HG03060 (cell line): ENCODE measurements at regions not wholly inside any gene's neighbourhood (a gene's known extent, or its start where the extent isn't known, plus 50 kb on each side); places are given as distances from the start of the nearest gene placed in this dataset.

Source experiments
- ATAC-seq: cut with Tn5 transposase; IDR thresholded peaks from one replicate; pipeline ENCODE4 v1.9.1; 2021; ENCODE audit warnings: low read depth, moderate number of reproducible peaks; ENCODE audit not compliant: unreplicated experiment

DNA sequence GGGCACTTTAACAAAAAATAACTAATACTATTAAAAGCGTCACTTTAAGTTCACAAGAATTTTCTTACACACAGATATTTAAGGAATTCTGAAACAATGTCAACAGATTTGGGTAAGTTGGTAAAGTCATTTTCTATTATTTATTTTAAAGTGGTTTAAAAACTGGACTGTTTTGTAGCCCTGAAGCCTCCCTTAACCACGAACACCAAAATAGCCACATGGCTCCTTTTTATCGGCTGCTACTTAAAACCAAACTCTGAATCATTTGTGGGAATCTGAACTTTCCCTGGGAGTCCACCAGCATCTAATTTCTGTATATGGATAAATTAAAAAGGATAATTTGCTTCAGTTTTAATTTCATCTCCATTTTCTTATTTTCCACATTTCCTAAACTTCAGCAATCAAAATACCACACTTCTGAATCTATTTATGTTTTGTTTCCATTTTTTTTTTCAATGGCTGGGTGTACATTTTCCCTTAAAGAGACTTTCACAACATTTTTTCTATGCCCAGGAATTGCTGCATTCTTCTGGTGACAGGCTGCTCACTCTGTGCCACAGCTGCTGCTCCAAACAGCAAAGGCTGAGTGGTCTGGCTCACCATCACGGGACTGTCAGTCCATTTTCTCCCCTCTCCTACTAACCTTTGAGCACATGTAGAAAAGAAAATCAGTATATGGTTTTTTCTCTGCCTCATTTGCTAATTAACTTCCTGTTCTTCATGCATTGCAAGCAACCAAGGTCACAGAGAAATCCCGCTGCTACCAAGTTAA is 255.5 kb upstream of the KCNJ16 start:
- ATAC-seq = no peak

DNA sequence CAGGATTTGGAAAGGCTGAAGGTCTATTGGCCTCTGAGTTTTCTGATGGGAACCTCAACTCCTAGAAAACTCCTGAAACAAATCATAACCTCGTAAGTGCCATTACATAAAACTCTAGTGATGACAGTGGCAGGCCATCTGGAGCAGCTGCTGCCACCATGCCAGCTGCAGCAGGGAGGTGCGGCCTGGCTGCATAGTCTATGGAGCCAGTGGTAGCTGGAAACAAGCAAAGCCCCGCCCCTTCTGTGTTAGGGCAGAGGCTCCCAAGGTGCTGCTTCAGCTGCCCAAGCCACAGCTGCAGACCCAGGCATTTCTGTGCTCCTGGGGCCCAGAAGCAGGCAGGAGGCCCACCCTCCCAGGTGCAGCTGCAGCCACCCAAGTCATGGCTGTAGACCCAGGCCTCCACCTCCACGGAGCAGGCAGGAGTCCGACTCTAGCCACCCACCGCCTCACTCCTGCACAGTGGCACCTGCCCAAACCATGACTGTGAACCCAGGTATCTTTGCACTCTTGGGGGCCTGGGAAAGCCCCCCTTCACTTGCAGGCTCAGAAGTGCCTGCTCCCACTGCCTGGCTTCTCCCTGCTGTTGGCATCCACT is 254.1 kb upstream of the KCNJ16 start:
- ATAC-seq = no peak

DNA sequence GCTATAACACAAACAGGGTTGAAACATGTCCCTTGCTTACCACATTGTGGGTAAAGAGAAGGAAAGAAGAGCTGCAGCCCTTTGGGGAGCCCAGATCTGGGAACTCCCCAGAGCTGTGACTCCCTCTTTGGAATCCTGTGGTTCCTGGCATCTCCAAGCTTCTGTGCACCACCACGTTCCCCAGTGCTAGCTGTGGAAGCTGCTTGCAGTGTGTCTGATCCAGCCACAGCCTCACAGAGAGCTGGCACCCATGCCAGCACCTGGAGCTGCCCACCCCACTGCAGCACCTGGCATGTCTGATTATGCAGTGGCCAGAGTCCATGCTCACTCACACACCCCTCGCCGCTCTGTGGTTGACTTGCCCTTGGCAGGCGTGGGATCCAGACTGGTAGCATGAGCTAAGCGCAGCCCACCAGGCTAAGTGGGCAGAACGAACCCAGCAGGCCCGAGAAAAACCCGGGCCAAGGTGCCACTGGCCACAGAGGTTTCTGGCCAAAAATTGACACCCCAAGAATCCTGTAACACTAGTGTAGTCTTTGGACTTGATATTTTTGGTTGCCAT is 252.6 kb upstream of the KCNJ16 start:
- no peak for ATAC-seq

DNA sequence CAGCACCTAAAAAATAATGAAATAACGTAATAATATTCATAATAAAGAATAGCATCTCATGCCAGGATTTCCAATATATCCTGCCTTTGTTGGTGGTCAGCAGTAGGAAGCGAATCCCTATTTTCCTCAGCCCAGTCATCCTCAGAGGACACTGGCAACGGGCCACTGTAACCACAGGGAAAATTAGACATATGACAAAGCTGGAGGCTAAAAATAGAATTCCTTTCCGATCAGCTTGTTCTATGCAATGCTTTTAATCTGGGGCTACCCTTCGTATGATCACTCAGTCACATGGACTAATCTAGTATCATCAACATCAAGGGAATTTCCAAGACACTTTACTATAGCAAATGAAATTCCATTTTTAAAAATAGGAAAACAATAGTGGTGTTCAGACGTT is 246.9 kb upstream of the KCNJ16 start:
- no peak for ATAC-seq

DNA sequence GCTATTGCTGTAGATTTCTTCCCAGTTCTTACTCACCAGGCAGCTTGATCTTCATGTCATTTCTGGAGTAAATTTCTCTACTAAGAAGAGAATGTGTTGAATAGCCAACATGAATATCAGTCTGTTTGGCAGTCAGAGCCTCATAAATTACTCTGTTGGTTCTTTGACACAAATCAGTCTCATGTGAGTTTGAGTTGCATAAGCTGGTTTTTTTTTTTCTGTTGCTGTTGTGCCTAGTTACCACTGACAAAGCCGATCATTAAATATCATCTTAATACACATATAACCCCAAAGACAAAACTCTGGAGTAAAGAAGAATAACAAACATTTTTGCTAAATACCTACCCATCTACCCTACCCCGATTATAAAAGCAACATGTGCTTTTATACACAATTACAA is 240.5 kb upstream of the KCNJ16 start:
- no peak for ATAC-seq

DNA sequence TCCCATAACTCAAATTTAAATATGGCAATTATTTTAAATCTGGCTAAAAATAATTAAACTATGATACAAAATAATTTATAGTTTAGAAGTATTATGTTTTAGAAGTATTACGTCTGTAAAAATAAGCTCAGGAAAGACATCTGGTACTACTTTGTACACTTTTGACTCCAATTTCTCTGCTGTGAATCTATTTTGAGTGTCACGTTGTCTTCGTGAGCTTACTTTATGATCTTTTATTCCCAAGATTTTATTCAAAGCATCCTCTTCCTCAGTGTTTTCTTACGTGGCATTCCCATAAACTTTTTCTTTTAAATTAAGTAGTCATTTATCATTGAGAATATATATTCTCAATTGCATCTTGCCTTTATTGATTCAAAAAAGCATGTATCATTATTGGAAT is 223.3 kb upstream of the KCNJ16 start:
- no peak for ATAC-seq

DNA sequence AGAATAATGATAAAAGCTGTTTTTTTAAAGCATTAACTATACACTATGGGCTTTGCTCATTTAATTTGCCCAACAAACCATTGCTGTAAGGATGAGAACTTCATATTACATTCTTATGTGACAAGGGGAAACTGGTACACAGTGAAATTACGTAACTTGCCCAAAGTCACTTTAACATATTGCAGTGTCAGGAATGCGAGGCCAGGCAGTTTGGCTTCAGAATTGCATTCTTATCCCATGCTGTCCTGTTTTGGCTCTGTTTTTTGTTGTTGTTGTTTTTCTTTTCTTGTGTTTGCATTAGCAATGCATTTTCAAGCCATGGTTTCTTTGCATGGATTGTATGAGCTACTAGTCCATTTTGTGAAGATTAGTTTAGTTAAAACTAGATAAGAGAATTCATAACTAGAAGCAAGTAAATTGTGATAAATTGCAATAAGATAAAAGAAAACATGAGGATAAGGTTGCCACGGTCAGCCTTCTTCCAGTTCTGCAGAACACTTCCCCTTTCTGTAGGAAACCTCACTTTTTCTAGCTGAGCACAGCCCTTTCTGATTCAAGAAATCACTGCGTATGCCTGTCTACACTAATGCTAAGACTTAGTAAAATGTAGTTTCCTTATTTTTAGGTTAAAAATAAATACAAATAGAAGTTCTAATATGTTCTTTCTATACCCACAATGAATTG is 221.3 kb upstream of the KCNJ16 start:
- no peak for ATAC-seq

DNA sequence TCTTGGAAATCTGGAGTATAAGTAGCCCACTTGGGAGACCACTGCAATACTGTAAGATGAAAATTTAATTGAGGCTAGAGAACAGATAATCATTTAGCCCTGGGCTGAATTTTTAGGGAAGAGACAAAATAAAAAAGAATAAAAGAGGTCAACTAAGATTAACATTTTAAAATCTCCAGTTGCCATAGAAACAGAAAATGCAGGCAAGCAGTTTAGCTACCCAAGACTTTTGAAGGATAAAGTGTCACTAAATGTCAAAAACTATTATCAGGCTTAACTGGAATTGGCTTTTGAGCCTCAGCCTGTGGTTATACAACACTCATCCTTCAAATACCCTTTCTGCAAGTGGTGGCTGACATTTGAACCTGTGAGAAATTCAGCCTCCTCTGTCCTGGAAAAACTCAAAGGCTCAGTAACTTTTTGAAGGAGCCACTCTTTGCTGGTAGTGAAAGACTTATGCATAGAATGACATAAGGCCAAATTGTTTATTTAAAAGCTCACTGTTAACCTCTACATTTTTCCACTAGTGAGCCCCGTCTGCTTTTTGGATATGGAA is 220.7 kb upstream of the KCNJ16 start:
- no peak for ATAC-seq

DNA sequence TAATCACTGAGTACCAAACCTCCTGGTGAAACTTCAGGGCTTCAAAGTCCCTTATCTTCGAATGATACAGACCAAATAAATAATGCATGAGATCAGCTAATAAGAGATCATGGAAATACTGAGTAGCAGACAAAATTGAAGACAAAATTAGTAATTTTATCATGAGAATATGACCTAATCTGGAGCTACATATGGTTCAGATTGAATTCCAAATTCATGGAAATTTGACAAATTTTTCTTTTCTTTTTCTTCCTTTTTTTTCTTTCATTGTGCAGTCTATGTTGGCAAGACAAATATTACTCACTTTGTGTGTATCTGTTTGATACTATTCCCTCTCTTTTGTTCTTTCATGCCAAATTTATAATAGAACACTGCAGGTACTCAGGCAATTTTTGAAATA is 218.1 kb upstream of the KCNJ16 start:
- ATAC-seq = no peak

DNA sequence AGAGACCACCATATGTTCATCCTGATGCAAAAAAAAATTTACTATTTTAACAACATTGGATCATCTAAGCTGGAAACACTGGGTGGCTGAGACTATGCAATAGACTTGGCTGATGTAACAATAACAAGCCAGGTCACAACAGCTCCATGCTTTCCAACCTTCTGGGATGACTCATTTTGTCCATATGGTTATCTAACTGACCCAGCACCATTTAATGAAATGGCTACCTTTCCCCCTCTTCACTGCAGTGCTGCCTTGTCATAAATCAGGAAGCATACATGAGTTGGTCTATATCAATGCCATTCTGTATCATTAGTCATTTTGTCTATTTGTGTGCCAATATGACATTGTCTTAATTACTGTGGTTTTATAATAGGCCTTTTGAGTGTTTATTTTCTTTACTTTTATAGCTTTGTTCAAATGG is 217.6 kb upstream of the KCNJ16 start:
- no peak for ATAC-seq

DNA sequence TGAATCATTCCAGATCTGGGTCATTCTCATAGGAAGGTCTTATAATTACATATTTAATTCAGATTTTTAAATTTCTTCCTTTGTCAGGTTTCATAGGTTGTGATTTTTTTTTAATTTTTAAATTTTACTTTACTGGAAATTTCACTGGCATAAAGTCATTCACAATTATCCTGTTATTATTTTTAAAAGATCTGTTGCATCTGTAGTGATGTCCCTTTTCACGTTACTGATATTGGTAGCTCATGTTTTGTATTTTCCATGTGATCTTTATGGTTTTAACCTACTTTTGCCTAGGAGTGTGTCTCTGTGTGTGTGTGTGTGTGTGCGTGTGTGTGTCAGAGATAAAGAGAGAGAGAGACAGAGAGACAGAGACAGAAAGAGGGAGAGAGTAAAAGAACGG is 216.6 kb upstream of the KCNJ16 start:
- no peak for ATAC-seq

DNA sequence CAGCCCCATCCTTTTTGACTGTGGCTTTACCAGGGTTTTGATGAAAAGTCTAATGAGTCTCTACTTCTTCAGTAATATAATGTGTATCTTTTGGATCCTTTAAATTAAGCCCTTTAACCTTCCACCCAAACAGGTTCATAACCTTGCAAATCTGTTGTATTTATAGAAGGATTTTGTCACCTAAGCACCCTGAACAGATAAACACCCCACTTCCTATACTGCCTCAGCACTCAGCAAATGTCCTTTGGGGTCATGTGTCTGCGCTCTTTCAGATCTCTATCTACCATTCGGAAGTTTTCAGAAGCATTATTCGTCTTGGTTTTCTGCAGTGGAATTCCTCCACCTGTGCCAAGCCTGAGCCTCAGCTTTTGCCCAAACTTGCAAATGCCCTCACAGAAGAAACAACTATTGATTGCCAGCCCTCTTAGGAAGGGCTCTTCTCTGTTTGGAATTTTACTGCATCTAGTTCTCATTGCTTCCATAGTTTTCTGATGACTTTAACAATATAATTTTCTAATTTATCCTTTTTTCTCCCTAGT is 214.8 kb upstream of the KCNJ16 start:
- ATAC-seq = no peak

DNA sequence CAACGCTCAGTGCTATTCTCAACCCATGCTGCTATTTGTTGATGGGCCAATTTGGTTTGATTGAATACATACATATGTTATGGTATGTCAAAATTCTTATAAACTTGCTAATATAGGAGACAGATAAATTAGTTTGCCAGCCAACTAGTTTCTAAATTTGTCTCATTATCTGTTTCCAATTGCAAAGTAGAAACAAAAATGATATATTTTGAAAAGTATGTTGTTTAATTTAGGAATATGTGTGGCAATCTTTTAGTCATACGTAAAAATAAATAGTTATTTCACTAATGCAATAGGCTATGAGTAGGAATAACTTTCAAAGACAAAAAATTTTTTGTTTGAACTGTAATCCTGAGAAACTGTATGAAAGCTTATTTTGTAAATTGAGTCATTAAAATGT is 210.6 kb upstream of the KCNJ16 start:
- no peak for ATAC-seq

DNA sequence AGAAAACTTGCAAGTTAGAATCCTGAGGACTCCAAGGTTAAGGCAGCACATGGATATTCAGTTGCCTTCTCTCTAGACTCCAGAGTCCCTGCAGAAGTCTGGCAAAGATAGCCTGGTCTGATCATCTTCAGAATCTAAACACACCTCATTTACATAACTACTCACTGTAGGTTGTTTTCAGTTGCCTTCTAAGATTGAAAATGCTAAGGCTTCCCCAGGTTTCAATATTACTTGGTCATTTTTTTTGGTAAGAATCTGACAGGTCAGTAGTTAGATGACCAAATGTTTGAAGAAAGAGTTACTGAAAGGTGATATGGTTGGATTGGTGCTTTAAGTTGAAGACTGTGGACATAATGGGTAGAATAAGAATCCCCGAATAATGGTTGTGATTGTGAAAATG is 205.4 kb upstream of the KCNJ16 start:
- ATAC-seq = peak; percentile 60

DNA sequence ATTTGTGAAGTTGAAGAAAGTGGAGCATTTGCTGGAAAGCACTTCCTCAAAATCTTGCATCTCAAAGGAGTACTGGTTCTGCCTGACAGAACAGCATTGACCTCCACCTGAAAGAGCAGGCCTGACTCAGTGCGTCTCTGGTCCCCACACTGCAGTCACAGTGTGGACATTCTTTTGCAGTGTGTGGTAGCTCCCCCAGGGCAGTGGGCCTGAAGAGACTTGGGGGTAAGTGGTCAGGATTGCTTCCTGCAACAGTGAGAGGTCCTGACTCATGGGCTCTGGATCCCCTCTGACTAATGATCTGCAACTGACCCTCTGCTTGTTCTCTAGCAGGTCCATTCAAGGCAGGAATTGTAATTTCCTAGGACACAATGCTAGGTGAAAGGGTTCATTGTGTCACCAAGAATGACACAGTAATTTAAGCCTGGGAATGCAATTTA is 204.9 kb upstream of the KCNJ16 start:
- ATAC-seq = peak; percentile 36

DNA sequence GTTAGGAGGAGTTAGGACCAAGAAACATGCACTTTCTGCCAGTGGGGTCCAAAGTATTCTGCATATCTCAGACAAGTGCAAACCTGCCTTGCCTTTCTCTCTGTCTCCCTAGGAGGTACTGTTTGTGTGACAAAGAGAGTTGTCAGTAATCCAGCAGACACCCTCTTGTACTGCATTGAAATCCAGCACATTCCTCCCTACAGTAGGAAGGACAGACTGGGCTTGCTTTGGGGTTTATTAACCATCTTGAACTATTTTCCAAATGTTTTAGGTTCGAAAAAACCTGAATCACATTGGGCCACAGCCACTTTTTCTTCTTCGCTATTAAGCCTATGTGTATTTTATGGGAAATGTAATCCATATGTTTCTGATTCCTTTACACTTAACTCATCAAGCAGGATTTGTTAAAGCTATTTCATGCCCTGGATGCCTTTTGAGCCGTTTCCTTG is 204.2 kb upstream of the KCNJ16 start:
- no peak for ATAC-seq

DNA sequence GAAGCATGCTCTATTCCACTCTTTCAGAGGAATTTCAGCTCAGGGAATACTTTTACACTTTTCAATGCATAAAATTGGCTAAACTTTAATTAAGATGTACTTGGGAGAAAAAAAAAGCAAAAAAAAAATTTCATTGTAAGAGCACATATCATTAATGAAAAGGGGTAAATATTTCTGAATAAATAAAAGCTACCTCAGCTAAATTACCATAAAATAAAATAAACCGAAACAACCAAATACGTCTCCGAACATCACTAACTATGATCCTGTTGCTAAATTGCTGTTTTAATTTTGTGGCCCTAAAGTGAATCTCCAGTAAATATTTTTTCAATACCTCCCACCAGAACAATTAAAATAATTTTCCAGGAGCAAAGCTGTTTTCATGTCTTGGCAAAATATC is 203.7 kb upstream of the KCNJ16 start:
- ATAC-seq = no peak

DNA sequence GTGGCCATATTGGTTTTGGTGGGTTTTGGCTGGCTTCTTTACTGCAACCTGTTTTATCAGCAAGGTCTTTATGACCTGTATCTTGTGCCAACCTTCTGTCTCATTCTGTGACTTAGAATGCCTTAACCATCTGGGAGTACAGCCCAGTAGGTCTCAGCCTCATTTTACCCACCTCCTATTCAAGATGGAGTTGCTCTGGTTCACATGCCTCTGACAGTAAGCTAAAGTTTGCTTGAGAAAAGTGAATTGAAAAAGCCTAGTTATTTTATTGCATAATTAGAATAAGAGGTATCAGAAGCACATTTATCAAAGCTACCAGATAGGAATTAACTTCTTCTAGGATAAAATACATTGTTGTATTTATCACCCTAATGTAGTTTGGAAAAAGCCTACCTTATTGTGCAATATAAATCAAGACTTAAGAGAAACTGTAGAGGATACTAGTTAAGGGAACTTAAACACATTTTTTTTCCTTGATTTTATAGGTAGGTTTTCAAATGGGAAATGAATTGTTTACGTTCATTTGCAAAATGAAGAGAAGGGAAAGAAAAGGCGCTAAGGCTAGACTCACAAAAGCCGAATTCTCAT is 202.3 kb upstream of the KCNJ16 start:
- no peak for ATAC-seq

DNA sequence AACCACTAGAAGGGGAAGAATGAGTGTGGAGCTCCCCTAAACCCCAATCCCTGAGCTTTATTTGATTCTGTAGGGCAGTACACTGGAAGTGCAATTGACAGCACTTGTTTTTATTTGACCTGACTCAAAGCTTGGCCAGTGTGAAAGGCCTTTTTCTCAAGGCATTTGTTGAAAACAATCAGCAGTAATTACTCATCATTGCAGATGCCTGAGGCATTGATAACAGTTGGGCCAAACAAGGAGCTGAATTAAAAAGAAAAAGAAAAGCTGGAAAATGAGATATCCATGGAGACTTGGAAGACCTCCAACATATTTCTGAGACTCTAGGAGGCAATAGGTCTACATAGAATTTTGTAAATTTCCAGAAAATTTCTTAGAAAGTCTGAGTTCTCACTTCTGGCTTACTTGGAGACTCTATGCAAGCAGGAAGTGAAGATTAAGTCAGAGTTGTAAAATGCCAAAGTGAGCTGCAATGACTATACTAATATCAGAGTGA is 200.8 kb upstream of the KCNJ16 start:
- ATAC-seq = no peak

DNA sequence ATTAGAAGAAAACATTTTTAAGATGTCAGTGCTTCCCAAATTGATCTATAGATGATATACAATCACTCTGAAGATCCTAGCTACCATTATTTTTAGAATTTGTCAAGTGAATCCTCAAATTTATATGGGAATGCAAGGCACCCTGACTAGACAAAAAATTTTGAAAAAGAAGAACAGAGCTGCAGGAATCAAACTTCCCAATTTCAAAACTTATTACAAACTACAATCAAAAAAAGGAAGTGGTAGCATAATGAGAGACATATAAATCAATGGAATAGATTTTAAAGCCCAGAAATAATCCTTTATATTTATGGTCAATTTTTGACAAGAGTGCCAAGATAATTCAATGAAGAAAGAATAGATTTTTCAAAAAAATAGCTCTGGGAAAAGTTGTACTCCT is 198.3 kb upstream of the KCNJ16 start:
- no peak for ATAC-seq
